ENCODE measurements at regions not wholly inside any gene's neighbourhood (a gene's known extent, or its start where the extent isn't known, plus 50 kb on each side); places are given as distances from the start of the nearest gene placed in this dataset.

DNA sequence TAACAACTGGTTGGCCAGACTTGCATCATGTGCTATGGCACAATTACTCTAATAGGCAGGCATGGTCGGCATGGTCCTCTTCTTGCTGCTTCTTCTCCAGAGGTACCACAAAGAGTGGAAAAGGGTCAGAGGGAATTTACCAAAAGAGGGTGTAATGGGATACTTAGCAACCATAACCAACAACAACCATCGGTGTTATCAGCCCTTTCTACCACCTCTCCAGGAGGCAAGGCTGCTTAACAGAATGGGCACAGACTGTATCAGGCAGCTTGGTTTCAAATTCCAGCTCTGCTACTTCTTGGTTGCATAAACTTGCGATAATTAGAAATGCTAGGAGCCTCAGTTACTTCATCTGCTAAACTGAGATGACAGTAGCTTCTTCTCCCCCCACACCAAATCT is 284.6 kb upstream of the CRBN start:
- DNase-seq (ENCODE audit: low read depth) = no peak
- TF ChIP-seq, protein P1, sequence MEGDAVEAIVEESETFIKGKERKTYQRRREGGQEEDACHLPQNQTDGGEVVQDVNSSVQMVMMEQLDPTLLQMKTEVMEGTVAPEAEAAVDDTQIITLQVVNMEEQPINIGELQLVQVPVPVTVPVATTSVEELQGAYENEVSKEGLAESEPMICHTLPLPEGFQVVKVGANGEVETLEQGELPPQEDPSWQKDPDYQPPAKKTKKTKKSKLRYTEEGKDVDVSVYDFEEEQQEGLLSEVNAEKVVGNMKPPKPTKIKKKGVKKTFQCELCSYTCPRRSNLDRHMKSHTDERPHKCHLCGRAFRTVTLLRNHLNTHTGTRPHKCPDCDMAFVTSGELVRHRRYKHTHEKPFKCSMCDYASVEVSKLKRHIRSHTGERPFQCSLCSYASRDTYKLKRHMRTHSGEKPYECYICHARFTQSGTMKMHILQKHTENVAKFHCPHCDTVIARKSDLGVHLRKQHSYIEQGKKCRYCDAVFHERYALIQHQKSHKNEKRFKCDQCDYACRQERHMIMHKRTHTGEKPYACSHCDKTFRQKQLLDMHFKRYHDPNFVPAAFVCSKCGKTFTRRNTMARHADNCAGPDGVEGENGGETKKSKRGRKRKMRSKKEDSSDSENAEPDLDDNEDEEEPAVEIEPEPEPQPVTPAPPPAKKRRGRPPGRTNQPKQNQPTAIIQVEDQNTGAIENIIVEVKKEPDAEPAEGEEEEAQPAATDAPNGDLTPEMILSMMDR (IDR thresholded peaks at IDR 0.05; ENCODE audit: low read length, missing control alignments) = no peak
- H3K4me3 ChIP-seq (replicated peaks; ENCODE audit: low read depth, low read length) = no peak overlapping the region

- DNase-seq (ENCODE audit: low read depth) = no peak
- H3K4me3 ChIP-seq (replicated peaks; ENCODE audit: low read depth, low read length) = no peak overlapping the region
- TF ChIP-seq, protein P1 (IDR thresholded peaks at IDR 0.05; ENCODE audit: low read length, missing control alignments) = no peak
Measured at GRCh38 chr3:3461317-3461716, 281.8 kb upstream of the CRBN start.

- no peak for DNase-seq (ENCODE audit: low read depth)
- H3K4me3 ChIP-seq (replicated peaks; ENCODE audit: low read depth, low read length) = no peak overlapping the region
- TF ChIP-seq, protein P1 (IDR thresholded peaks at IDR 0.05; ENCODE audit: low read length, missing control alignments) = no peak
Measured at GRCh38 chr3:3448468-3448867, 269.0 kb upstream of the CRBN start.

- no peak for DNase-seq (ENCODE audit: low read depth)
- no peak overlapping the region for H3K4me3 ChIP-seq (replicated peaks; ENCODE audit: low read depth, low read length)
- TF ChIP-seq, protein P1 (IDR thresholded peaks at IDR 0.05; ENCODE audit: low read length, missing control alignments) = no peak
Measured at GRCh38 chr3:3447641-3448040, 268.1 kb upstream of the CRBN start.

DNA sequence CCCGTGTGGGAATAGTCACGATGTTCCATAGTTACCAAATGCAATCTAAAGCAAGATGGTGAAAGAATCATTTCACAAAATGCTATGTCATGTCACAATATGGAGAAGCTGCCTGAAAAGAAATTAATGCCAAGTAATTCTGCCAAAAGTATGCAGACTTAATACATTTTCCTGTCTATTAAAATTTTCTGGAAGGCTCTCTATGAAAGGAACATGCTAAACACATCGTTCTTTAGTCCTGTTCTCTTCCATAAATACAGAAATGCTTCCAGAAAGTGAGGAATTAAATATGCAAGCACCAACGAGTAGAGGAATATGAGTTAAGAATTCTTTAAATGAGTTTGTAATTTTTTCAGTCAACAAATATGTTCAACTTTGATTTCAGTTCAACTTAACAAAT is 266.8 kb upstream of the CRBN start:
- H3K4me3 ChIP-seq (replicated peaks; ENCODE audit: low read depth, low read length) = no peak overlapping the region
- TF ChIP-seq, protein P1 (IDR thresholded peaks at IDR 0.05; ENCODE audit: low read length, missing control alignments) = no peak
- no peak for DNase-seq (ENCODE audit: low read depth)

DNA sequence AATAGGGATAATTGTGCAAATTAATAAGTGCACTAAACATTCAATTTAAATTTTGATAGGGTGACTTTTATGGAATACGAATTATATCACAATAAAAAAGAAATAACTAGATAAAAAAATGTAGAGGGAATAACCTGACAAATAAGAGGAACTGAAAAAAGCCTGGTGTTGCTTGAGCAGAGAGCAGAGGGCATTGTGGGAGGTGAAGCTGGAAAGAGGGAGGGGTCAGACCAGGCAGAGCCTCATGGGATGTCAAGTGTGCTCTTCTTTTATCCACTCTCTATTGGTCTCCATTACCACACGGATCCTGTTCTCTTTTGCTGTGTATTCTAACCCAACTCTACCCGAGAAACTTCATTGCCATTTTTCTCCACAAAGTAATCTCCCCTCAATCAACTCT is 264.0 kb upstream of the CRBN start:
- no peak overlapping the region for H3K4me3 ChIP-seq (replicated peaks; ENCODE audit: low read depth, low read length)
- TF ChIP-seq, protein P1 (IDR thresholded peaks at IDR 0.05; ENCODE audit: low read length, missing control alignments) = no peak
- DNase-seq (ENCODE audit: low read depth) = no peak

DNA sequence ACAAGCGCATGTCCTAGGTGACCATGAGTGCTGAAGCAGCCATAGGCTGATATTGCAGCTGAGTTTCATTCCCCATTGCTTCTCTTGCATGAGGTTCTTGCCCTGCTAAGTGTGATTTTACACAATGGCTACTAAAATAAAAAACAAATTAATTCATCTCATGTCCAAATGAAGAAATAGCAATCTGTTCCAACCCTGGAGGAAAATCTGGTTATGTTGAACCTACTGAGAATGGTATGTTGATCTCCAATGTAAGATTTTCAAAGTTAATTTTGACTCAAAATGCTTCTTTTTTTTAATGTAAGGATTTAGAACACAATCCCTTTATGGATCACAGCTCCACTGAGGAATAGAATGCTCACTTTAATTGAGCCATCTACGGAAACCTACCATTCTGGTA is 254.2 kb upstream of the CRBN start:
- H3K4me3 ChIP-seq (replicated peaks; ENCODE audit: low read depth, low read length) = no peak overlapping the region
- DNase-seq (ENCODE audit: low read depth) = no peak
- TF ChIP-seq, protein P1 (IDR thresholded peaks at IDR 0.05; ENCODE audit: low read length, missing control alignments) = no peak
